ENCODE measurements at regions not wholly inside any gene's neighbourhood (a gene's known extent, or its start where the extent isn't known, plus 50 kb on each side); places are given as distances from the start of the nearest gene placed in this dataset.

DNA sequence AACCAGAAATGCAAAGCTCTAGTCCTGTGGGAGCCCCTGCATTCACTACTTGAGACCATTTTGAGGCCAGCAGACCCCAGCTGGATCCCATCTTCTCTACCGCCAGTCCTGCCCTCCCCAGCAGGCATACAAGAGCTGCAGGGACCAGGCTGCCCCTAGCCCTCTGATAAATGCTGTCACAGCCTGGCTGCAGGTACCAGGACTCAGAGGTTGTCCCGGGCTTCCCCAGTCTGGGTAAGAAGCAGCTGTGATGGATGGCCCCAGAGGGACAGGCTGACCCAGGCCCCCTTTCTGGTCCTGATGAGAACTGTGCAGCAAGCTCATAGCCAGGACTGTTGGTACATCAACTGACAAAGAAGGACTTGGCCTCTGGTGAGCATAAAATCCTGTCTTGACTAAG lies 132.9 kb upstream of the APCDD1 start:
- TF ChIP-seq, protein P1, sequence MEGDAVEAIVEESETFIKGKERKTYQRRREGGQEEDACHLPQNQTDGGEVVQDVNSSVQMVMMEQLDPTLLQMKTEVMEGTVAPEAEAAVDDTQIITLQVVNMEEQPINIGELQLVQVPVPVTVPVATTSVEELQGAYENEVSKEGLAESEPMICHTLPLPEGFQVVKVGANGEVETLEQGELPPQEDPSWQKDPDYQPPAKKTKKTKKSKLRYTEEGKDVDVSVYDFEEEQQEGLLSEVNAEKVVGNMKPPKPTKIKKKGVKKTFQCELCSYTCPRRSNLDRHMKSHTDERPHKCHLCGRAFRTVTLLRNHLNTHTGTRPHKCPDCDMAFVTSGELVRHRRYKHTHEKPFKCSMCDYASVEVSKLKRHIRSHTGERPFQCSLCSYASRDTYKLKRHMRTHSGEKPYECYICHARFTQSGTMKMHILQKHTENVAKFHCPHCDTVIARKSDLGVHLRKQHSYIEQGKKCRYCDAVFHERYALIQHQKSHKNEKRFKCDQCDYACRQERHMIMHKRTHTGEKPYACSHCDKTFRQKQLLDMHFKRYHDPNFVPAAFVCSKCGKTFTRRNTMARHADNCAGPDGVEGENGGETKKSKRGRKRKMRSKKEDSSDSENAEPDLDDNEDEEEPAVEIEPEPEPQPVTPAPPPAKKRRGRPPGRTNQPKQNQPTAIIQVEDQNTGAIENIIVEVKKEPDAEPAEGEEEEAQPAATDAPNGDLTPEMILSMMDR (optimal IDR thresholded peaks at IDR 0.05 in 1 of 3, IDR thresholded peaks at IDR 0.05 in 1 of 3, conservative IDR thresholded peaks at IDR 0.05 in 1 of 3; ENCODE audit: extremely low read depth in 1 of 3, insufficient read depth in 2 of 3, low read length in 3 of 3): no peak
- no peak for TF ChIP-seq EZH2 (IDR thresholded peaks at IDR 0.05; ENCODE audit: low read length)
- dilution Hi-C loops (cut with MboI; ENCODE audit: extremely low pct_ligation_motif_present, low sequenced_read_pairs): no loop called here

DNA sequence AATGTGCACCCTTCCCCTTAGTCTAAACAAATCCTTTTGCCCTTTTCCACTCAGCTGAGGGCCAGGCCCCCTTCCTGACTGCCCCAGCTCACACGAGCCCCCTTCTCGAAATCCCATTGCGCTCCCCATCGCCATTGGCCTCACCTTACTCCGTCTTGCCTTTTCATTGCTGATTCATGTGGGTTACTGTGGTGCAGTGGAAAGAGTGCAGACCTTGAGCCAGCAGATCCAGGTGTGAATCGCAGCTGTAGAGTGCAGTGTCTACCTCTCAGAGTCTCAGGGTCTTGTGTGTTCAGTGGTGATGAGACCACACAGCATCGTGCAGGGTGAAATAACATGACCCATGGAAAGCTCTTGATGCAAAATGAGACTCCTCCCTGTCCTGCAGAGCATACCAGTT lies 132.4 kb upstream of the APCDD1 start:
- no peak overlapping the region for H3K4me3 ChIP-seq (ENCODE audit: control insufficient read depth in 2 of 3, extremely low read depth in 1 of 3, insufficient read depth in 2 of 3, low read depth in 1 of 3, low read length in 3 of 3)
- DNase-seq (ENCODE audit: low read depth, low spot score) (no peak), FAIRE-seq (no peak)
- H3K9me3 ChIP-seq (ENCODE audit: control insufficient read depth, low read depth, low read length): no peaks in the 10 kb centered on the region
- no peak overlapping the region for H3K9ac ChIP-seq (ENCODE audit: control insufficient read depth, extremely low read depth, insufficient read depth, low read length)
- dilution Hi-C loops (cut with MboI; ENCODE audit: extremely low pct_ligation_motif_present, low sequenced_read_pairs): no loop called here
- no peaks in the 10 kb centered on the region for H4K20me1 ChIP-seq (ENCODE audit: control insufficient read depth, extremely low read depth, insufficient read depth, low read length)
- no peaks in the 10 kb centered on the region for H3K36me3 ChIP-seq (ENCODE audit: control insufficient read depth in 2 of 2, extremely low read depth in 1 of 2, insufficient read depth in 2 of 2, low read length in 2 of 2)
- H3K9me1 ChIP-seq (ENCODE audit: control insufficient read depth, extremely low read depth, insufficient read depth, low read length): no peaks in the 10 kb centered on the region
- H3K27ac ChIP-seq (ENCODE audit: control insufficient read depth, insufficient read depth, low read length): no peak overlapping the region
- H3K4me2 ChIP-seq (ENCODE audit: control insufficient read depth, extremely low read depth, insufficient read depth, low read depth, low read length): no peak overlapping the region
- no peaks in the 10 kb centered on the region for H3K79me2 ChIP-seq (ENCODE audit: control insufficient read depth, insufficient read depth, low read length)
- H2AFZ ChIP-seq (ENCODE audit: control insufficient read depth, low read length): no peak overlapping the region
- TF ChIP-seq EZH2 (IDR thresholded peaks at IDR 0.05; ENCODE audit: low read length): no peak
- TF ChIP-seq, protein P1 (optimal IDR thresholded peaks at IDR 0.05 in 1 of 3, IDR thresholded peaks at IDR 0.05 in 1 of 3, conservative IDR thresholded peaks at IDR 0.05 in 1 of 3; ENCODE audit: extremely low read depth in 1 of 3, insufficient read depth in 2 of 3, low read length in 3 of 3): no peak
- no peaks in the 10 kb centered on the region for H3K27me3 ChIP-seq (ENCODE audit: control insufficient read depth, extremely low read depth, insufficient read depth, low read length)
- no peaks in the 10 kb centered on the region for H3K4me1 ChIP-seq (ENCODE audit: control insufficient read depth, extremely low read depth, insufficient read depth, low read length)

More for the DNA sequence above, 132.9 kb upstream of the APCDD1 start:
- H3K79me2 ChIP-seq (ENCODE audit: control insufficient read depth, insufficient read depth, low read length): no peaks in the 10 kb centered on the region
- H3K27ac ChIP-seq (ENCODE audit: control insufficient read depth, insufficient read depth, low read length): no peak overlapping the region
- DNase-seq (ENCODE audit: low read depth, low spot score) (no peak), FAIRE-seq (no peak)
- H3K36me3 ChIP-seq (ENCODE audit: control insufficient read depth in 2 of 2, extremely low read depth in 1 of 2, insufficient read depth in 2 of 2, low read length in 2 of 2): no peaks in the 10 kb centered on the region
- no peak overlapping the region for H2AFZ ChIP-seq (ENCODE audit: control insufficient read depth, low read length)
- H3K4me1 ChIP-seq (ENCODE audit: control insufficient read depth, extremely low read depth, insufficient read depth, low read length): no peaks in the 10 kb centered on the region
- no peak overlapping the region for H3K9ac ChIP-seq (ENCODE audit: control insufficient read depth, extremely low read depth, insufficient read depth, low read length)
- no peaks in the 10 kb centered on the region for H3K9me3 ChIP-seq (ENCODE audit: control insufficient read depth, low read depth, low read length)
- H3K27me3 ChIP-seq (ENCODE audit: control insufficient read depth, extremely low read depth, insufficient read depth, low read length): no peaks in the 10 kb centered on the region
- H3K9me1 ChIP-seq (ENCODE audit: control insufficient read depth, extremely low read depth, insufficient read depth, low read length): no peaks in the 10 kb centered on the region
- H3K4me2 ChIP-seq (ENCODE audit: control insufficient read depth, extremely low read depth, insufficient read depth, low read depth, low read length): no peak overlapping the region
- no peaks in the 10 kb centered on the region for H4K20me1 ChIP-seq (ENCODE audit: control insufficient read depth, extremely low read depth, insufficient read depth, low read length)
- H3K4me3 ChIP-seq (ENCODE audit: control insufficient read depth in 2 of 3, extremely low read depth in 1 of 3, insufficient read depth in 2 of 3, low read depth in 1 of 3, low read length in 3 of 3): no peak overlapping the region

Measured in keratinocyte (primary cell).